ENCODE measurements at regions not wholly inside any gene's neighbourhood (a gene's known extent, or its start where the extent isn't known, plus 50 kb on each side); places are given as distances from the start of the nearest gene placed in this dataset.
"Not testable (repeated sequence)": the region's sequence is repeated elsewhere in the genome, so short reads cannot be mapped to it uniquely, and the experiment has no call there.

DNA sequence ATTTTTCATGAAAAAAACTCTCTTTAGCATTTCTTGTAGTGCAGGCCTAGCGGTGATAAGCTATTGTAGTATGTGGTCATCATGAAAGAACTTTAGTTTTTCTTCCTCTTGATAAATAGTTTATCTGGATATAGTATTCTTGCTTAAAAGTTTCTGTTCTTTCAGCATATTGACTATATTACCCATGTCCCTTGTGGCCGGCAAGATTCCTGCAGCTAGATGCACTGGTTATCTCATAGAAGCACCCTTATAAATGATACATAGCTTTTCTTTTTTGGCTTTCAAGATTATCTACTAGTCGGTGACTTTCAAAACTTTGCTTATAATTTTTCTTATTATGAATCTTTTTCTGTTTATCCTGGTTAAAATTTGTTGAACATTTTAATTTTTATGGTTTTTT lies 234.8 kb downstream of the ALG10 start:
- Histone ChIP-seq H3K27me3 (ENCODE audit: control insufficient read depth in 1 of 2, insufficient read depth in 2 of 2, low read length in 2 of 2) (no peaks in the 10 kb centered on the region), H3K4me1 (ENCODE audit: insufficient read depth, low read length) (0 out of 2 replicates have a peak, but pooled peaks cover 8% of the 10 kb centered on the region), H3K4me2 (ENCODE audit: low read depth, low read length) (no peak overlapping the region), H4K20me1 (ENCODE audit: insufficient read depth, low read length) (no peaks in the 10 kb centered on the region), H3K79me2 (ENCODE audit: insufficient read depth, low read length) (no peaks in the 10 kb centered on the region), H3K9me3 (ENCODE audit: low read length) (no peaks in the 10 kb centered on the region; the same call in 1 of the 2 replicates), H3K27ac (ENCODE audit: extremely low read length, insufficient read depth, low read length) (no peak overlapping the region), H3K36me3 (replicated peaks in 1 of 2; ENCODE audit: control insufficient read depth in 1 of 2, insufficient read depth in 2 of 2, low read length in 2 of 2) (no peaks in the 10 kb centered on the region), H3K9ac (ENCODE audit: insufficient read depth, low read depth, low read length) (no peak overlapping the region), H2AFZ (ENCODE audit: low read length) (no peak overlapping the region), H3K4me3 (replicated peaks in 1 of 3; ENCODE audit: insufficient read depth in 1 of 3, low read depth in 2 of 3, low read length in 3 of 3) (no peak overlapping the region)
- intact Hi-C loops (cut with micrococcal nuclease; ENCODE audit: unreplicated experiment) (no loop called here), in situ Hi-C loops (cut with HindIII; ENCODE audit: extremely low pct_ligation_motif_present, low pct_unique_long_range_greater_than_20kb) (no loop called here)
- no peak for DNase-seq (ENCODE audit: low spot score)
- TF ChIP-seq MAFF (IDR thresholded peaks at IDR 0.05; ENCODE audit: low read depth, low read length): no peak
- TF ChIP-seq NR2F6 (IDR thresholded peaks at IDR 0.05): no peak
- no peak for TF ChIP-seq NR2F6 (CRISPR knock-in tag; IDR thresholded peaks at IDR 0.05)
- TF ChIP-seq ZBTB49 (CRISPR knock-in tag; IDR thresholded peaks at IDR 0.05; ENCODE audit: borderline replicate concordance): no peak
- FAIRE-seq: no peak
- ChIA-PET CTCF (ENCODE audit: low intra/inter-chr PET ratio, low total read pairs) (no interaction called here), POLR2A (no interaction called here)
- 29% methylated on average over 3 of the region's 3 CpGs for whole genome bisulfite sequencing (ENCODE audit: low lambda C conversion rate)
- 0 out of 3 replicates have a peak, but pooled peaks have one; percentile 48 for ATAC-seq
- no TSS peak for BruUV-seq (replicated peaks)

GRCh38 chr12:34262140-34262539 lies 239.8 kb downstream of the ALG10 start:
- H3K27ac ChIP-seq (ENCODE audit: extremely low read length, insufficient read depth, low read length); CTCF ChIA-PET (ENCODE audit: low intra/inter-chr PET ratio, low total read pairs); H4K20me1 ChIP-seq (ENCODE audit: insufficient read depth, low read length); H3K9me3 ChIP-seq (ENCODE audit: low read length); H3K4me3 ChIP-seq (replicated peaks in 1 of 3; ENCODE audit: insufficient read depth in 1 of 3, low read depth in 2 of 3, low read length in 3 of 3); ATAC-seq; intact Hi-C loops (cut with micrococcal nuclease; ENCODE audit: unreplicated experiment); H3K27me3 ChIP-seq (ENCODE audit: control insufficient read depth in 1 of 2, insufficient read depth in 2 of 2, low read length in 2 of 2); H3K79me2 ChIP-seq (ENCODE audit: insufficient read depth, low read length); H2AFZ ChIP-seq (ENCODE audit: low read length); FAIRE-seq; H3K36me3 ChIP-seq (replicated peaks in 1 of 2; ENCODE audit: control insufficient read depth in 1 of 2, insufficient read depth in 2 of 2, low read length in 2 of 2); BruUV-seq (replicated peaks); H3K4me2 ChIP-seq (ENCODE audit: low read depth, low read length); H3K4me1 ChIP-seq (ENCODE audit: insufficient read depth, low read length); POLR2A ChIA-PET; DNase-seq (ENCODE audit: low spot score); in situ Hi-C loops (cut with HindIII; ENCODE audit: extremely low pct_ligation_motif_present, low pct_unique_long_range_greater_than_20kb); H3K9ac ChIP-seq (ENCODE audit: insufficient read depth, low read depth, low read length): not testable (repeated sequence)
- 61% methylated on average over 11 of the region's 11 CpGs for WGBS (ENCODE audit: low lambda C conversion rate)

All from HepG2 (cell line).